Breast epithelium (tissue), 4 donors: ENCODE measurements at regions not wholly inside any gene's neighbourhood (a gene's known extent, or its start where the extent isn't known, plus 50 kb on each side); places are given as distances from the start of the nearest gene placed in this dataset.
"Not testable (repeated sequence)": the region's sequence is repeated elsewhere in the genome, so short reads cannot be mapped to it uniquely, and the experiment has no call there.

Experiments
- DNase-seq, 2 donors: peaks; one replicate each; pipeline ENCODE4 v3.0.0-alpha.2; 2019; ENCODE audit warnings: low spot score in 2 of 2
- H3K27ac ChIP-seq, 2 donors: fragments of 200-600 bp; sonication (generic) in 1 of 2; one replicate each; pipeline ENCODE4 v1.5.1; 2016 to 2019; ENCODE audit warnings: mild to moderate bottlenecking in 1 of 2
- H3K27me3 ChIP-seq, 2 donors: fragments of 200-600 bp; sonication (generic) in 1 of 2; one replicate each; pipeline versions ENCODE4 v1.5.1 to v1.6.0; 2017 to 2019; ENCODE audit warnings: control low read depth in 1 of 2, mild to moderate bottlenecking in 1 of 2
- H3K36me3 ChIP-seq: fragments of 200-600 bp; one replicate; pipeline ENCODE4 v1.5.1; 2019
- H3K4me1 ChIP-seq, 2 donors: fragments of 200-600 bp; sonication (generic); one replicate each; pipeline ENCODE4 v1.5.1; 2016 to 2019; ENCODE audit warnings: control low read depth in 1 of 2
- H3K4me3 ChIP-seq, 3 donors: fragments of 200-600 bp; sonication (generic); 1 replicate in 2 of 3; 2 replicates in 1 of 3; pipeline ENCODE4 v1.5.1; 2016 to 2019; ENCODE audit warnings: mild to moderate bottlenecking in 3 of 3, moderate library complexity in 2 of 3
- H3K9me3 ChIP-seq, 2 donors: fragments of 200-600 bp; sonication (generic) in 1 of 2; one replicate each; pipeline ENCODE4 v1.5.1; 2016 to 2019; ENCODE audit warnings: control low read depth in 1 of 2
- intact Hi-C: fragments of 100-400 bp; cut with DNase I; formaldehyde crosslinking; loops from one replicate; pipeline ENCODE4 v1.15.1; 2023; ENCODE audit warnings: low total_unique reads

GRCh38 chr2:91519359-91519758 lies 2827.9 kb downstream of the RPIA start:
- intact Hi-C loops, H3K27ac ChIP-seq, H3K36me3 ChIP-seq, DNase-seq, H3K4me3 ChIP-seq, H3K4me1 ChIP-seq, H3K27me3 ChIP-seq, H3K9me3 ChIP-seq: not testable (repeated sequence)

GRCh38 chr2:91519914-91520313 lies 2828.4 kb downstream of the RPIA start:
- intact Hi-C loops, H3K4me1 ChIP-seq: not testable (repeated sequence)

GRCh38 chr2:91520523-91520922 lies 2829.1 kb downstream of the RPIA start:
- H3K4me1 ChIP-seq, H3K27ac ChIP-seq, H3K4me3 ChIP-seq, DNase-seq, H3K9me3 ChIP-seq, H3K36me3 ChIP-seq, H3K27me3 ChIP-seq, intact Hi-C loops: not testable (repeated sequence)

More at GRCh38 chr2:91519914-91520313, 2828.4 kb downstream of the RPIA start:
- DNase-seq = peak in 1 of 2 donors; percentile 48
- not testable (repeated sequence) for H3K27ac ChIP-seq, H3K4me3 ChIP-seq, H3K36me3 ChIP-seq, H3K27me3 ChIP-seq, H3K9me3 ChIP-seq

- intact Hi-C loops, H3K27me3 ChIP-seq, H3K36me3 ChIP-seq, H3K4me1 ChIP-seq, DNase-seq, H3K9me3 ChIP-seq, H3K27ac ChIP-seq, H3K4me3 ChIP-seq: not testable (repeated sequence)
Observed at GRCh38 chr2:91520972-91521535, 2829.6 kb downstream of the RPIA start.

GRCh38 chr2:91521944-91522343 lies 2830.5 kb downstream of the RPIA start:
- H3K4me1 ChIP-seq, H3K9me3 ChIP-seq, H3K27me3 ChIP-seq, H3K27ac ChIP-seq, H3K4me3 ChIP-seq, DNase-seq, H3K36me3 ChIP-seq, intact Hi-C loops: not testable (repeated sequence)

- H3K4me3 ChIP-seq, intact Hi-C loops, H3K4me1 ChIP-seq, DNase-seq, H3K27ac ChIP-seq, H3K9me3 ChIP-seq, H3K27me3 ChIP-seq, H3K36me3 ChIP-seq: not testable (repeated sequence)
Observed at GRCh38 chr2:91522877-91523276, 2831.4 kb downstream of the RPIA start.

- intact Hi-C loops, H3K36me3 ChIP-seq, H3K27ac ChIP-seq, H3K4me1 ChIP-seq, DNase-seq, H3K4me3 ChIP-seq, H3K9me3 ChIP-seq, H3K27me3 ChIP-seq: not testable (repeated sequence)
Observed at GRCh38 chr2:91523751-91524150, 2832.3 kb downstream of the RPIA start.

GRCh38 chr2:91525587-91525986 lies 2834.1 kb downstream of the RPIA start:
- H3K36me3 ChIP-seq, intact Hi-C loops, H3K4me3 ChIP-seq, H3K27ac ChIP-seq, H3K9me3 ChIP-seq, H3K4me1 ChIP-seq, H3K27me3 ChIP-seq, DNase-seq: not testable (repeated sequence)

- H3K27ac ChIP-seq, H3K9me3 ChIP-seq, intact Hi-C loops, H3K4me3 ChIP-seq, H3K4me1 ChIP-seq, DNase-seq, H3K27me3 ChIP-seq, H3K36me3 ChIP-seq: not testable (repeated sequence)
Observed at GRCh38 chr2:91526083-91526482, 2834.6 kb downstream of the RPIA start.

- H3K27ac ChIP-seq, intact Hi-C loops, H3K36me3 ChIP-seq, DNase-seq, H3K4me3 ChIP-seq, H3K27me3 ChIP-seq, H3K4me1 ChIP-seq, H3K9me3 ChIP-seq: not testable (repeated sequence)
Observed at GRCh38 chr2:91527056-91527455, 2835.6 kb downstream of the RPIA start.

GRCh38 chr2:91527491-91528031 lies 2836.1 kb downstream of the RPIA start:
- H3K27me3 ChIP-seq, intact Hi-C loops, H3K36me3 ChIP-seq, H3K9me3 ChIP-seq, H3K4me3 ChIP-seq, H3K27ac ChIP-seq, H3K4me1 ChIP-seq, DNase-seq: not testable (repeated sequence)

GRCh38 chr2:91528361-91528760 lies 2836.9 kb downstream of the RPIA start:
- intact Hi-C loops, H3K9me3 ChIP-seq, H3K4me3 ChIP-seq, H3K27ac ChIP-seq, H3K36me3 ChIP-seq, H3K27me3 ChIP-seq, H3K4me1 ChIP-seq: not testable (repeated sequence)
- peak in 1 of 2 donors; percentile 50 for DNase-seq

GRCh38 chr2:91536109-91536508 lies 2844.6 kb downstream of the RPIA start:
- H3K9me3 ChIP-seq, intact Hi-C loops, H3K36me3 ChIP-seq, H3K27me3 ChIP-seq, H3K4me3 ChIP-seq, DNase-seq, H3K27ac ChIP-seq, H3K4me1 ChIP-seq: not testable (repeated sequence)

GRCh38 chr2:91536549-91537263 lies 2845.2 kb downstream of the RPIA start:
- intact Hi-C loops, H3K27me3 ChIP-seq, DNase-seq, H3K4me1 ChIP-seq, H3K27ac ChIP-seq, H3K9me3 ChIP-seq, H3K36me3 ChIP-seq, H3K4me3 ChIP-seq: not testable (repeated sequence)
